Adrenal gland (tissue), 9 donors: ENCODE measurements at regions not wholly inside any gene's neighbourhood (a gene's known extent, or its start where the extent isn't known, plus 50 kb on each side); places are given as distances from the start of the nearest gene placed in this dataset.

ENCODE experiments used
- DNase-seq, 7 donors: peaks; one replicate each; pipeline ENCODE4 v3.0.0-alpha.2; 2019 to 2020
- H3K27ac ChIP-seq, 5 donors: fragments of 200-600 bp; sonication (generic) in 4 of 5; 1 replicate in 3 of 5; 2 replicates in 2 of 5; pipeline versions ENCODE4 v1.5.1 to v1.8.0; 2016 to 2020; ENCODE audit warnings: mild to moderate bottlenecking in 1 of 5
- H3K27me3 ChIP-seq: fragments of 200-600 bp; 2 replicates; pipeline ENCODE4 v1.8.0; 2021
- H3K36me3 ChIP-seq, 2 donors: fragments of 200-600 bp; replicated peaks in 1 of 2; 1 replicate in 1 of 2; 2 replicates in 1 of 2; pipeline versions ENCODE4 v1.5.1 to v1.8.0; 2018 to 2022
- H3K4me1 ChIP-seq, 2 donors: fragments of 200-600 bp; replicated peaks in 1 of 2; 1 replicate in 1 of 2; 2 replicates in 1 of 2; pipeline versions ENCODE4 v1.5.1 to v1.8.0; 2018 to 2021
- H3K4me3 ChIP-seq, 4 donors: fragments of 200-600 bp; sonication (generic) in 3 of 4; one replicate each; pipeline ENCODE4 v1.5.1; 2016 to 2018
- H3K9me3 ChIP-seq, 3 donors: fragments of 200-600 bp; sonication (generic) in 1 of 3; replicated peaks in 1 of 3; 1 replicate in 2 of 3; 2 replicates in 1 of 3; pipeline versions ENCODE4 v1.5.1 to v1.8.0; 2016 to 2021
- POLR2A ChIP-seq, 2 donors: fragments of 450-650 bp; IDR thresholded peaks; one replicate each; pipeline ENCODE4 v1.6.1; 2017; ENCODE audit warnings: antibody characterized with exemption in 2 of 2, mild to moderate bottlenecking in 2 of 2, moderate library complexity in 1 of 2
- WGBS, 4 donors: extraction: QIAGEN DNeasy Blood & Tissue Kit in 2 of 4; methylation state at CpG; one replicate each; pipeline versions ENCODE4 v1.1.5 to v1.1.7; 2013 to 2017; 5-methylcytosine and 5-hydroxymethylcytosine counted together
- intact Hi-C, 2 donors: fragments of 100-400 bp; cut with DNase I; formaldehyde crosslinking; loops; one replicate each; pipeline versions ENCODE4 v1.14.1 to v1.15.0; 2022 to 2023
- TF ChIP-seq, protein P1 (sequence below), 6 experiments: fragments of 450-650 bp in 4 of 6; fragments of 200-600 bp in 2 of 6; sonication (generic) in 1 of 6; IDR thresholded peaks; 1 replicate in 5 of 6; 2 replicates in 1 of 6; pipeline versions ENCODE4 v1.5.1 to v1.8.0; 2016 to 2021; ENCODE audit warnings: antibody characterized with exemption in 6 of 6, mild to moderate bottlenecking in 2 of 6, moderate library complexity in 1 of 6
- donor health status: healthy with polysubstance abuse.
- donor health status: Bipolar disorder and iron deficiency.
- donor health status: DM: yes; HTN: yes; CAD: no.
- donor health status: DM: no; HTN: no; CAD: no.
- donor health status: DM: no; HTN: no; CAD: no.

- no peak for DNase-seq
- TF ChIP-seq POLR2A (IDR thresholded peaks at IDR 0.05), result no peak
- TF ChIP-seq, protein P1, sequence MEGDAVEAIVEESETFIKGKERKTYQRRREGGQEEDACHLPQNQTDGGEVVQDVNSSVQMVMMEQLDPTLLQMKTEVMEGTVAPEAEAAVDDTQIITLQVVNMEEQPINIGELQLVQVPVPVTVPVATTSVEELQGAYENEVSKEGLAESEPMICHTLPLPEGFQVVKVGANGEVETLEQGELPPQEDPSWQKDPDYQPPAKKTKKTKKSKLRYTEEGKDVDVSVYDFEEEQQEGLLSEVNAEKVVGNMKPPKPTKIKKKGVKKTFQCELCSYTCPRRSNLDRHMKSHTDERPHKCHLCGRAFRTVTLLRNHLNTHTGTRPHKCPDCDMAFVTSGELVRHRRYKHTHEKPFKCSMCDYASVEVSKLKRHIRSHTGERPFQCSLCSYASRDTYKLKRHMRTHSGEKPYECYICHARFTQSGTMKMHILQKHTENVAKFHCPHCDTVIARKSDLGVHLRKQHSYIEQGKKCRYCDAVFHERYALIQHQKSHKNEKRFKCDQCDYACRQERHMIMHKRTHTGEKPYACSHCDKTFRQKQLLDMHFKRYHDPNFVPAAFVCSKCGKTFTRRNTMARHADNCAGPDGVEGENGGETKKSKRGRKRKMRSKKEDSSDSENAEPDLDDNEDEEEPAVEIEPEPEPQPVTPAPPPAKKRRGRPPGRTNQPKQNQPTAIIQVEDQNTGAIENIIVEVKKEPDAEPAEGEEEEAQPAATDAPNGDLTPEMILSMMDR (IDR thresholded peaks at IDR 0.05), result no peak
- Histone ChIP-seq H3K27me3 (no peaks in the 10 kb centered on the region), H3K27ac (no peak overlapping the region), H3K4me3 (no peak overlapping the region), H3K4me1 (no peaks in the 10 kb centered on the region), H3K36me3 (no peaks in the 10 kb centered on the region), H3K9me3 (no peaks in the 10 kb centered on the region)
- WGBS, 4 donors, result 71 to 80% (median 77%) methylated on average over 3 of the region's 3 CpGs
- intact Hi-C loops, result no loop called here
Measured at GRCh38 chr18:6649421-6650126, 79.9 kb upstream of the ARHGAP28 start.

GRCh38 chr18:6650127-6650507 lies 79.4 kb upstream of the ARHGAP28 start:
- 54 to 70% (median 61%) methylated on average over 3 of the region's 3 CpGs for WGBS, 4 donors
- DNase-seq, result no peak
- Histone ChIP-seq H3K27me3 (no peaks in the 10 kb centered on the region), H3K4me1 (no peaks in the 10 kb centered on the region), H3K27ac (no peak overlapping the region), H3K4me3 (no peak overlapping the region), H3K36me3 (no peaks in the 10 kb centered on the region), H3K9me3 (no peaks in the 10 kb centered on the region)
- intact Hi-C loops, result no loop called here
- TF ChIP-seq POLR2A (IDR thresholded peaks at IDR 0.05), result no peak
- TF ChIP-seq, protein P1 (IDR thresholded peaks at IDR 0.05), result no peak

DNA sequence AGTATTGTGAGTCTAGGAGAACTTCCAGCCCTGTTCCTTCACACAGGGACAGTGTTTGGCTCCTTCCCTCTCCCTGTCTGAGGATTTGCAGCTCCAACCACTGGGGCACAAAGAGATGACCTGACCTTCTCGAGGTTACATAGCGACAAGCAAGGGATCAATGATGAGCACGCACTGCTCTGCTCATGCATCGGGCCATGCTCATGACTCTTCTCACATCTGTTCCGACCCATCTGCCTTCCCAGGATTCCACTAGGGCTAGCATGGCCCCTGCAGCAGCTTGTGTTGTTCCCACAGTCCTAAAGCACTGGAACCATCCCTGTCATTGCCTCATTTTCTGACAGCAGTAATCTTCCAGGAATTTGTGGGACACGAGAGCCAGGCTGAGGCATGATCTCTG lies 78.8 kb upstream of the ARHGAP28 start:
- intact Hi-C loops, result no loop called here
- no peak for DNase-seq
- Histone ChIP-seq H3K4me1 (no peaks in the 10 kb centered on the region), H3K36me3 (no peaks in the 10 kb centered on the region), H3K4me3 (no peak overlapping the region), H3K27ac (no peak overlapping the region), H3K9me3 (no peaks in the 10 kb centered on the region), H3K27me3 (no peaks in the 10 kb centered on the region)
- 67 to 76% (median 72%) methylated on average over 4 to 6 of the region's 6 CpGs for WGBS, 4 donors
- TF ChIP-seq POLR2A (IDR thresholded peaks at IDR 0.05), result no peak
- TF ChIP-seq, protein P1 (IDR thresholded peaks at IDR 0.05), result no peak

- Histone ChIP-seq H3K4me1 (no peaks in the 10 kb centered on the region), H3K36me3 (no peaks in the 10 kb centered on the region), H3K4me3 (no peak overlapping the region), H3K9me3 (no peaks in the 10 kb centered on the region), H3K27me3 (no peaks in the 10 kb centered on the region), H3K27ac (no peak overlapping the region)
- TF ChIP-seq, protein P1 (IDR thresholded peaks at IDR 0.05), result no peak
- TF ChIP-seq POLR2A (IDR thresholded peaks at IDR 0.05), result no peak
- DNase-seq, result no peak
- intact Hi-C loops, result no loop called here
Measured at GRCh38 chr18:6652098-6652497, 77.4 kb upstream of the ARHGAP28 start.
